Adrenal gland (tissue), 5 donors: ENCODE measurements at regions not wholly inside any gene's neighbourhood (a gene's known extent, or its start where the extent isn't known, plus 50 kb on each side); places are given as distances from the start of the nearest gene placed in this dataset.

ENCODE experiments used
- POLR2A ChIP-seq, 2 donors: fragments of 450-650 bp; IDR thresholded peaks; one replicate each; pipeline ENCODE4 v1.6.1; 2017; ENCODE audit warnings: antibody characterized with exemption in 2 of 2, mild to moderate bottlenecking in 2 of 2, moderate library complexity in 1 of 2
- TF ChIP-seq, protein P1 (sequence below), 6 experiments: fragments of 450-650 bp in 4 of 6; fragments of 200-600 bp in 2 of 6; sonication (generic) in 1 of 6; IDR thresholded peaks; 1 replicate in 5 of 6; 2 replicates in 1 of 6; pipeline versions ENCODE4 v1.5.1 to v1.8.0; 2016 to 2021; ENCODE audit warnings: antibody characterized with exemption in 6 of 6, mild to moderate bottlenecking in 2 of 6, moderate library complexity in 1 of 6
- donor health status: DM: no; HTN: no; CAD: no.

DNA sequence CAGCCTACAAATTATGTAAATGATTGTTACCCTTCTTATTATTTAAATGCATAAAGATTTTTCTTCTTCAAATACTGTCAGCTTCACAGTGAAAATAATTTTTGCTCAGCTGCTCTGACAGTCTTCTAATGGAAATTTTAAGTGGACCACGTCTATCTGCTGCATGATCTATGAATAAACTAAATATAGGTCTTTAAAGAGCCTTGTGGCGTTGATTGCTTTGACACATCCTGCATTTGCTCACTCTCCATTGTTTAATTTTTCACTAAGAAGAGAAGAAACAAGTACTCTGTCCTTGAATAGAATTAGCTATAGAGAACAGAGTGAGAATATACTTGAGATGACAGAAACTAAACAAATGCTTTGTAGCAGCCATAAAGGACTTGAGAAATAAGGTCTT, 826.1 kb downstream of the MRPL39 start:
- TF ChIP-seq, protein P1, sequence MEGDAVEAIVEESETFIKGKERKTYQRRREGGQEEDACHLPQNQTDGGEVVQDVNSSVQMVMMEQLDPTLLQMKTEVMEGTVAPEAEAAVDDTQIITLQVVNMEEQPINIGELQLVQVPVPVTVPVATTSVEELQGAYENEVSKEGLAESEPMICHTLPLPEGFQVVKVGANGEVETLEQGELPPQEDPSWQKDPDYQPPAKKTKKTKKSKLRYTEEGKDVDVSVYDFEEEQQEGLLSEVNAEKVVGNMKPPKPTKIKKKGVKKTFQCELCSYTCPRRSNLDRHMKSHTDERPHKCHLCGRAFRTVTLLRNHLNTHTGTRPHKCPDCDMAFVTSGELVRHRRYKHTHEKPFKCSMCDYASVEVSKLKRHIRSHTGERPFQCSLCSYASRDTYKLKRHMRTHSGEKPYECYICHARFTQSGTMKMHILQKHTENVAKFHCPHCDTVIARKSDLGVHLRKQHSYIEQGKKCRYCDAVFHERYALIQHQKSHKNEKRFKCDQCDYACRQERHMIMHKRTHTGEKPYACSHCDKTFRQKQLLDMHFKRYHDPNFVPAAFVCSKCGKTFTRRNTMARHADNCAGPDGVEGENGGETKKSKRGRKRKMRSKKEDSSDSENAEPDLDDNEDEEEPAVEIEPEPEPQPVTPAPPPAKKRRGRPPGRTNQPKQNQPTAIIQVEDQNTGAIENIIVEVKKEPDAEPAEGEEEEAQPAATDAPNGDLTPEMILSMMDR (IDR thresholded peaks at IDR 0.05): no peak
- TF ChIP-seq POLR2A (IDR thresholded peaks at IDR 0.05): no peak
